Suprapubic skin (tissue), 4 donors: ENCODE measurements at regions not wholly inside any gene's neighbourhood (a gene's known extent, or its start where the extent isn't known, plus 50 kb on each side); places are given as distances from the start of the nearest gene placed in this dataset.

Experiments
- DNase-seq, 2 donors: peaks; one replicate each; pipeline ENCODE4 v3.0.0-alpha.2; 2019; ENCODE audit warnings: low spot score in 2 of 2
- H3K27ac ChIP-seq: fragments of 200-600 bp; sonication (generic); one replicate; pipeline ENCODE4 v1.5.1; 2019
- H3K27me3 ChIP-seq: fragments of 200-600 bp; sonication (generic); one replicate; pipeline ENCODE4 v1.5.1; 2019
- H3K36me3 ChIP-seq: fragments of 200-600 bp; sonication (generic); one replicate; pipeline ENCODE4 v1.5.1; 2019
- H3K4me1 ChIP-seq: fragments of 200-600 bp; sonication (generic); one replicate; pipeline ENCODE4 v1.5.1; 2019
- H3K4me3 ChIP-seq: fragments of 200-600 bp; sonication (generic); one replicate; pipeline ENCODE4 v1.5.1; 2019; ENCODE audit warnings: mild to moderate bottlenecking
- H3K9me3 ChIP-seq: fragments of 200-600 bp; sonication (generic); one replicate; pipeline ENCODE4 v1.5.1; 2019
- EP300 ChIP-seq: sonication (generic); formaldehyde crosslinking; IDR thresholded peaks from one replicate; pipeline ENCODE4 v1.6.1; 2017; ENCODE audit warnings: antibody characterized with exemption
- POLR2A ChIP-seq, 2 donors: fragments of 450-650 bp; IDR thresholded peaks; one replicate each; pipeline ENCODE4 v1.6.1; 2017; ENCODE audit warnings: antibody characterized with exemption in 2 of 2, mild to moderate bottlenecking in 2 of 2, moderate library complexity in 2 of 2
- POLR2AphosphoS5 ChIP-seq, 3 donors: sonication (generic); formaldehyde crosslinking; IDR thresholded peaks; one replicate each; pipeline ENCODE4 v1.6.1; 2017; ENCODE audit warnings: antibody characterized with exemption in 3 of 3
- WGBS: methylation state at CpG from one replicate; pipeline ENCODE4 v1.1.5; 2018; 5-methylcytosine and 5-hydroxymethylcytosine counted together
- TF ChIP-seq, protein P1 (sequence below), 2 donors: fragments of 200-600 bp in 1 of 2; fragments of 450-650 bp in 1 of 2; sonication (generic) in 1 of 2; IDR thresholded peaks; one replicate each; pipeline ENCODE4 v1.5.1; 2016 to 2019; ENCODE audit warnings: antibody characterized with exemption in 2 of 2, mild to moderate bottlenecking in 1 of 2, moderate library complexity in 1 of 2

DNA sequence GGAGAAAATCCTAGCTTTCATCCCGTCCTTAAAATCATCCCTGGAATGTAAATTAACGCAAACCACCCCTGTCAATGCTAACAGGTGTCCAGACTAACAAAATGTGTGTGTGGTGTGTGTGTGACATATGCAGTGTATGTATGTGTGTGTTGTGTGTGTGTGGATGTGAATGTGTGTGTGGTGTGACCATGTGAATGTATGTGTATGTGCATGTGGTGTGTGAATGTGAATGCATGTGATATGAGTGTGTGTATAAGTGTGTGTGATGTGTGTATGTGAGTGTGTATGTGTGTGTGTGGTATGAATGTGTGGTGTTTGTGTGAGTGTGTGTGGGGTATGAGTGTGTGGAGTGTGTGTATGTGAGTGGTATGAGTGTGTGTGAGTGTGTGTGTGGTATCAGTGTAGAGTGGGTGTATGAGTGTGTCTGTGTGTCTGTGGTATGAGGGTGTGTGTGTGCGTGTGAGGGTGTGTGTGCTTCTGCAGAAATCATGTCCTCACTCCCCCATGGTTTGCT is 190.8 kb downstream of the TEX29 start:
- WGBS = 53% methylated on average over 3 of the region's 3 CpGs
- H3K9me3 ChIP-seq = no peaks in the 10 kb centered on the region
- H3K36me3 ChIP-seq = no peaks in the 10 kb centered on the region
- H3K27me3 ChIP-seq = peaks cover 40% of the 10 kb centered on the region
- no peak for TF ChIP-seq POLR2A (IDR thresholded peaks at IDR 0.05)
- TF ChIP-seq POLR2AphosphoS5 (IDR thresholded peaks at IDR 0.05) = no peak
- TF ChIP-seq, protein P1, sequence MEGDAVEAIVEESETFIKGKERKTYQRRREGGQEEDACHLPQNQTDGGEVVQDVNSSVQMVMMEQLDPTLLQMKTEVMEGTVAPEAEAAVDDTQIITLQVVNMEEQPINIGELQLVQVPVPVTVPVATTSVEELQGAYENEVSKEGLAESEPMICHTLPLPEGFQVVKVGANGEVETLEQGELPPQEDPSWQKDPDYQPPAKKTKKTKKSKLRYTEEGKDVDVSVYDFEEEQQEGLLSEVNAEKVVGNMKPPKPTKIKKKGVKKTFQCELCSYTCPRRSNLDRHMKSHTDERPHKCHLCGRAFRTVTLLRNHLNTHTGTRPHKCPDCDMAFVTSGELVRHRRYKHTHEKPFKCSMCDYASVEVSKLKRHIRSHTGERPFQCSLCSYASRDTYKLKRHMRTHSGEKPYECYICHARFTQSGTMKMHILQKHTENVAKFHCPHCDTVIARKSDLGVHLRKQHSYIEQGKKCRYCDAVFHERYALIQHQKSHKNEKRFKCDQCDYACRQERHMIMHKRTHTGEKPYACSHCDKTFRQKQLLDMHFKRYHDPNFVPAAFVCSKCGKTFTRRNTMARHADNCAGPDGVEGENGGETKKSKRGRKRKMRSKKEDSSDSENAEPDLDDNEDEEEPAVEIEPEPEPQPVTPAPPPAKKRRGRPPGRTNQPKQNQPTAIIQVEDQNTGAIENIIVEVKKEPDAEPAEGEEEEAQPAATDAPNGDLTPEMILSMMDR (IDR thresholded peaks at IDR 0.05) = no peak
- no peak for TF ChIP-seq EP300
- no peak for DNase-seq
- H3K27ac ChIP-seq = no peak overlapping the region
- peaks cover 5% of the 10 kb centered on the region for H3K4me1 ChIP-seq
- H3K4me3 ChIP-seq = no peak overlapping the region

DNA sequence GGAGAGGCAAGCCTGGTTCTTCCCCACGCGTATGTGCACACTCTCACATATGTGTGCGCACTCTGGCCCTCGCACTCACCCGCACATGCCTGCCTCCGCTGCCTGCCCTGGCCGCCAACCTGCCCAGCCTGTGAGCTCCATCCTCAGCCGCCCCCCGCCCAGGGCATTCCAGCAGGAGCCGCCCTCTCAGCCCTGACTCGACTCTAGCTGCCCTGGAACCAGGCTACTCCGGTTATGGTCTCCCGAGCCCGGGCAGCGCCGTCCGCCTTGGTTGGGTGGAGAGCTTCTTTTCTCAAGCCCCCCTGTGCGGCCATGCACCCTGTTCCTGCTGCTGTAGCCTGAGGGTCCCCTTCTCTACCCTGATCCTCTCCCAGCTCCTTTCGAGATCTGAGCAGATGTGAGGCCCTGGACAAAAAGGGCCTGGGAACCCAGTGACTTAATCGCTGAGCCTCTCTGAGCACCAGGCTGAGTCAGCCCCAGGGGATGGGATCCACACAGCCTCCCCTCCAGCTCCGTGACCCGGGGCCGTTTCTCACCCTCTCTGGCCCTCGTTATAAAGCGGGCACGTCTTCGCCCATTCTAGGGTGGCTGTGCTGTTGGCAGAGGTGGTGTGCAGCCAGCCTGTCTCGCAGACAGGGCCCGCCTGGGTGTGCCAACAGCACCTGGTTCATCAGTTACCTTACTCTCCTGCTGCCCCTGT is 191.5 kb downstream of the TEX29 start:
- WGBS = 78% methylated on average over 22 of the region's 29 CpGs
- peaks cover 39% of the 10 kb centered on the region for H3K27me3 ChIP-seq
- H3K36me3 ChIP-seq = no peaks in the 10 kb centered on the region
- no peak overlapping the region for H3K27ac ChIP-seq
- no peaks in the 10 kb centered on the region for H3K9me3 ChIP-seq
- TF ChIP-seq EP300 (no peak), POLR2AphosphoS5 (IDR thresholded peaks at IDR 0.05) (no peak), POLR2A (IDR thresholded peaks at IDR 0.05) (no peak)
- TF ChIP-seq, protein P1 (IDR thresholded peaks at IDR 0.05) = no peak
- no peak overlapping the region for H3K4me3 ChIP-seq
- H3K4me1 ChIP-seq = peaks cover 5% of the 10 kb centered on the region
- no peak for DNase-seq

DNA sequence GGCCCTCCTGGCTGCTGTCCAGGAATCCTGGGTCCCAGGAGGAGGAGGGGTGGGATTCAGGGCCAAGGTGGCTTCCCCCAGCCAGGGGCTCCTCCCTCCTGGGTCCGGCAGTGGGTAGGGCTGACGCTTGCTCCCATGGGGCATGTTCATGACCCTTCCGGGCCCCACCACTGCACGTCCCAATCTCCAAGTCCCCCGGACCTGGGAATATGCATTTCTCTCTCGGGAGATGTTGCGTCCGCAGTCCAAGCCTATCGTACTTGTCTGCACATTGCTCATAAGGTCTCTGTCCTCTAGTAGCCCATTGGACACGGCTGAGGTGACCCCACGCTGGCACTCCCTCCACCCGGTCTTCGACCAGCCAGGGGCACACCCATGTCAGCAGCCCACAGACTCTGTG is 192.3 kb downstream of the TEX29 start:
- no peak overlapping the region for H3K27ac ChIP-seq
- no peak overlapping the region for H3K4me3 ChIP-seq
- TF ChIP-seq POLR2AphosphoS5 (IDR thresholded peaks at IDR 0.05) = no peak
- TF ChIP-seq POLR2A (IDR thresholded peaks at IDR 0.05) = no peak
- TF ChIP-seq, protein P1 (IDR thresholded peaks at IDR 0.05) = no peak
- no peak for TF ChIP-seq EP300
- H3K4me1 ChIP-seq = peaks cover 5% of the 10 kb centered on the region
- H3K36me3 ChIP-seq = no peaks in the 10 kb centered on the region
- peaks cover 46% of the 10 kb centered on the region for H3K27me3 ChIP-seq
- no peaks in the 10 kb centered on the region for H3K9me3 ChIP-seq
- WGBS = 90% methylated on average over 12 of the region's 13 CpGs
- no peak for DNase-seq

DNA sequence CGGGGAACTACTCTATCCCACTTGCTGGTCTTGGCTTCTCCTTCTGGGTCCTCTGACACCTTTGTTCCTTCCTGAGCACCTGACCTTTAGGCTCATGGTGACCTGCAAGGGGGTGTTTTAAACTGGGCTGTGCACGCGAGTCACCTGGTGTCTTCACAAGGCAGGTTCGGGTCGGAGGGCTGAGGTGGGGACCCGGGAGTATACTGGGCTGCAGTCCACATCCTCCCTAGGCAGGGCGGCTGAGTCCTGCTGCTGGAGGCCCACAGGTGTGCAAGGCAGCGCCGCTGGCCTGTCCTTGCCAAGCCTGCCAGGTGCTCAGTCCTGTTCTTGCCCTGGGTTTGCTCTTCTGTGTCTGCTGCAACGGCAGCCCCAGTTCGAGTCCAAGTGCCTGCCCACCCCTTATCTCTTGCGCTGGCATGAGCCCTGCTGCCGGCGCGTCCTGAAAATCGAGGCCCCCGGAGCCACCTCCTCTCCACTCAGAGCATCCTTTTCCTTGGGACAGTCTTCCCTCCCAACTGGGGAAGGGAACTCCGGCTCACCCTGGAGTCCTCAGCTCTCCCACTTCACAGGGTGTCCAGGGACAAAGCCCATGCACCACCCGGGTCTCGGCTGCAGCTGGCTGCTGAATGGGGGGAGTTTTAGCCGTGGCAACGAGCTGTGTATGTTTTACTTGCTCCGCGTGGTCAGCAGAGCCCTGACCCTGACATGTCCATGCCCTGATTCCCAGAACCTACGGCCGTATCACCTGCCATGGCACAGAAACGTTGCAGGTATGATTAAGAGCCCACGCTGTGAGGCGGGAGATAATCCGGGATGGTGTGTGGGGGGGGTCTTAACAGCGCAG is 193.5 kb downstream of the TEX29 start:
- peaks cover 5% of the 10 kb centered on the region for H3K4me1 ChIP-seq
- no peak for DNase-seq
- H3K27ac ChIP-seq = no peak overlapping the region
- H3K36me3 ChIP-seq = no peaks in the 10 kb centered on the region
- no peak for TF ChIP-seq EP300
- TF ChIP-seq POLR2AphosphoS5 (IDR thresholded peaks at IDR 0.05) = no peak
- TF ChIP-seq, protein P1 (IDR thresholded peaks at IDR 0.05) = no peak
- TF ChIP-seq POLR2A (IDR thresholded peaks at IDR 0.05) = no peak
- peaks cover 41% of the 10 kb centered on the region for H3K27me3 ChIP-seq
- no peak overlapping the region for H3K4me3 ChIP-seq
- H3K9me3 ChIP-seq = no peaks in the 10 kb centered on the region
- WGBS = 80% methylated on average over 26 of the region's 31 CpGs
